Activated naive CD4-positive, alpha-beta T cell treated with anti-CD3 and anti-CD28 coated beads, Interleukin-2, amount 50 U/mL, for 16 hours (primary cell): ENCODE measurements at regions not wholly inside any gene's neighbourhood (a gene's known extent, or its start where the extent isn't known, plus 50 kb on each side); places are given as distances from the start of the nearest gene placed in this dataset.
"Not testable (repeated sequence)": the region's sequence is repeated elsewhere in the genome, so short reads cannot be mapped to it uniquely, and the experiment has no call there.

Experiments
- DNase-seq: peaks from one replicate; pipeline ENCODE4 v3.0.0-alpha.2; 2020

DNA sequence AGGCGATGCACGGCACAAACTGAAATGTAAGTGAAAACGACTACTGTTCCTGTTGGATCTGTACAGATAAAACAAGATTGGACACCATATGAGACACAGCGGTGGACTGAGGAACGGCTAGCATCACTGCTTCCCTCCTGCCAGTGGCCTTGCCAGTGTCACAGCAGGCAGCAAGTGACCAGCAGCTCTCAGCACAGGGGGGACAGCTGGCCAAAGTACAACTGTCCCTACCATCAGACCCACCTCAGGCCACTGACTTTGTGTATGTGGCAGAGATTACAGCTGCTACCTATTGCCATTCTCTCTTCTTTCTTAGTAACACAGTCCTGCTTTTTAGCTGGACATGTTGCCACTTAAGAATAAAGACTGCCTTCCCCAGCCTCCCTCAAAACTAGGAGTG lies 80.0 kb upstream of the SLC66A3 start:
- DNase-seq: no peak

DNA sequence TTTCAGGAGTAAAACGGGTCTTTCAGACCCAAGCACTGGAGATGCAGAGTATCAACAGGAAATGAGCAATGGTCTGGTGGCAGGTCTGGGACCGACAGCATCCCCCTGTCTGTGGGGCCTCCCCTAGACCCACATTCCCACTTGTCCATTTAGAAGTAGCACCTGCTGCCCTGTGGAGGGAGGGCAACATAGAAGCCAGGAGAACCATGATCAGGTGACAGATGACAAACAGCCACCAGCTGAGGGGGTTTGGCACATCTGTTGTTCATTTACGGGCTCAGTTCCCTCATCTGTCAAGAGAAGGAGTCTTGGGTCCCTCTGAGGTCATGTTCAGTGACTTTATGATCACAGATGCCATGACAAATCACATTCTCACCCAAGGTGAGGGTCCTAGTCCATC lies 77.9 kb upstream of the SLC66A3 start:
- DNase-seq: no peak

GRCh38 chr2:11079136-11079824 lies 76.0 kb upstream of the SLC66A3 start:
- no peak for DNase-seq

DNA sequence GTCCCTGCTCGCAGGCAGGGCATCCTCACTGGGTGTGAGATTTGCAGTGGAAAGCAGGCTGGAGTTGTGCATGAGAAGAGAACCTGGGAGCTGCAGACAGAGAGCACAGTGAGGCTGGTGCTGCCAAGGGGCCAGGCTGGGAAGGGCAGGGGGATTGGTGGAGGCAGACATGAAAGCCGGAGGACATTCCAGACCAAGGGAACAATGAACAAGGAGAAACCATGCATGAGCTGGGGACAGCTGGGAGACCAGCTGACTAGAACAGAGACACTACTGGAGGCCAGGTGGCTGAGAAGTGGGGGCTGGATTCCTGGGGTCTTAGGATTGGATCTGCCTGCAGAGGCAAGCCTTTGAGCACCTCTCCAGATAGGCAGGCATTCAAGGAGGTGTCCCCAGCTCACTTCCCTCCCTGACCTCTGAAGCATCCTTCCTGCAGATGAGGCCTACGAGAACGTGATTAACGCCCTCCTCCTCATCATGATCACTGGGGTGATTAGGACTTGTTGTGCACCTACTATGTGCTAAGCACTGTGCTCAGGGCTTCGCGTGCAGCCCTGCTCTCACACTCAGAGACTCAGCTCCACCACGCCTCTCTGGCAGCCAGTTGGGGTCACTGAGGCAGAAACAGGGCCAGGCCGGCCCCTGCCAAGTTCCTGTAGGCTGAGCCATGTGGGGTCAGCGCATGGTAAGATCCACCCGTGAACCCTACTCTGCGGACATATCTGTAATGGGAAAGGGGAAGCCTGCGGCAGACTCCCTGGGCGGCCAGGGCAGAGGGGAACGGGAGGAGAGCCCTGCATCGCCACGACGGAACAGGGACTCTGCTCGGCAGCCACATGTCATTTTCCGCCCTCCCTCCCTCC lies 74.8 kb upstream of the SLC66A3 start:
- DNase-seq: no peak

DNA sequence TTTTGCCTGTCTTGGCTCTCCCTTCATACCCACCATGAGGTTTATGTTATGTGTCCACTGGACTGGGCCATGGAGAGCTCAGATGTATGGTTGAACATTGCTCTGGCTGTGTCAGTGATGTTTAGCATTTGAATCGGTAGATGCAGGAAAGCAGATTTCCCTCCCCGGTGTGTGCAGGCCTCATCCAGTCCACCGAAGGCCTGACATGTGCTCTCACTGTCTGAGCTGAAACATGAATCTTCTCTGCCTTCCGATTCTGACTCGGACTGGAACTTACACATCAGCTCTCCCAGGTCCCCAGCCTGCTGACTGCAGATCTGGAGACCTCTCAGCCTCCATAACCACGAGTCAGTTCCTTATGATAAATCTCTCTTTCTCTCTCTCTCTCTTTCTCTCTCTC lies 72.4 kb upstream of the SLC66A3 start:
- no peak for DNase-seq

DNA sequence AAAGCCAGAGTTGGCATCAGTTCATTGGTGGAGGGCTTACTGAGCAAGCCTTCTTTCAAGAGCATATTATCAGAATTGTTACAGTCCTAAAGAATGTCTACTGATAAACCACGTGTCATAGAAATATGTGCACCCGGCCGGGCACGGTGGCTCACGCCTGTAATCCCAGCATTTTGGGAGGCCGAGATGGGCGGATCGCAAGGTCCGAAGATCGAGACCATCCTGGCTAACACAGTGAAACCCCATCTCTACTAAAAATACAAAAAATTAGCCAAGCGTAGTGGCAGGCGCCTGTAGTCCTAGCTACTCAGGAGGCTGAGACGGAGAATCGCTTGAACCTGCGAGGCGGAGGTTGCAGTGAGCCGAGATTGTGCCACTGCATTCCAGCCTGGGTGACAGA lies 66.4 kb upstream of the SLC66A3 start:
- not testable (repeated sequence) for DNase-seq

DNA sequence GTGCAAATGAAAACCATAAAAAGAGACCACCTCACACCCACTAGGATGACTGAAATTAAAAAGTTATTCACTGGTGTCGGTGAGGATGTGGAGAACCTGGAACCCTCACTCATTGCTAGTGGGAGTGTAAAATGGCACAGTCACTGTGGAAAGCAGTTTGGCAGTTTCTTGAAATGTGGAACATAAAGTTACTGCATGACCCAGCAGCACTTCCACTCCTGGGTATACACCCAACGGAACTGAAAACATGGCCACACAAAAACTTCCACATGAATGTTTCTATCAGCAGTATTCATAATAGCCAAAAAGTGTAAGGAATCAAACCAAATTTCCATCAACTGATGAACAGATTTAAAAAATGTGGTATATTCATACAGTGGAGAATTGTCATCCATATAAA lies 65.1 kb upstream of the SLC66A3 start:
- DNase-seq: no peak

DNA sequence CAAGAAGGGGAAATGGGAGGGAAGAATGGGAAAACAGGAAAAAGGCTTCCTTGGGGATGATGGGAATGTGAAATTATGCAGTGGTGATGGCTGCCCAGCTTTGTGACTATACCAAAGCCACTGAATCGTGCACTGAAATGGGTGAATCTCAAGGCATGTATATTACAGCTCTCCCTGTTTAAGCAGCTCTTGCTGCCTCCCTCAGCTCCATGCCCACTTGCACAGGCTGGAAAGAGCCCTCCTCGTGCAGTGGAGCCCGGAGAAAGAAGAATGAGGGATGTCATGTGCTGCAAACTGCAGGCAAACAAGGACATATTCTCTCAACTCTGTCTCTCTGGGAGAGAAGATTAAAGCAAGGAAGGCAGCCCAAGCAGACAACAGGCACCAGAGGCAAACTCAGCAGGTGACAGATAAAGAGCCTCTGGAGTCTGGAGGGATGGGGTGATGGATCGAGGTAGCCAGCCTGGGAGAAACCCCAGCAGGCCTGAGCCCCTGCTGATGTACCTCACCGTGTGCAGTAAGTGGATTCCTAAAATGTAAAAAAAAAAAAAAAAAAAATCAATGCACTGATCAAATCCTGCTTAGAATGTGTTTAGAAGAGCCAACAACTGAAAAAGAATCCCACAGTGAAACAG lies 62.4 kb upstream of the SLC66A3 start:
- no peak for DNase-seq

GRCh38 chr2:11093467-11093866 lies 61.8 kb upstream of the SLC66A3 start:
- no peak for DNase-seq

GRCh38 chr2:11094021-11094810 lies 61.1 kb upstream of the SLC66A3 start:
- no peak for DNase-seq

- DNase-seq: no peak
Observed at GRCh38 chr2:11096591-11096990, 58.7 kb upstream of the SLC66A3 start.

DNA sequence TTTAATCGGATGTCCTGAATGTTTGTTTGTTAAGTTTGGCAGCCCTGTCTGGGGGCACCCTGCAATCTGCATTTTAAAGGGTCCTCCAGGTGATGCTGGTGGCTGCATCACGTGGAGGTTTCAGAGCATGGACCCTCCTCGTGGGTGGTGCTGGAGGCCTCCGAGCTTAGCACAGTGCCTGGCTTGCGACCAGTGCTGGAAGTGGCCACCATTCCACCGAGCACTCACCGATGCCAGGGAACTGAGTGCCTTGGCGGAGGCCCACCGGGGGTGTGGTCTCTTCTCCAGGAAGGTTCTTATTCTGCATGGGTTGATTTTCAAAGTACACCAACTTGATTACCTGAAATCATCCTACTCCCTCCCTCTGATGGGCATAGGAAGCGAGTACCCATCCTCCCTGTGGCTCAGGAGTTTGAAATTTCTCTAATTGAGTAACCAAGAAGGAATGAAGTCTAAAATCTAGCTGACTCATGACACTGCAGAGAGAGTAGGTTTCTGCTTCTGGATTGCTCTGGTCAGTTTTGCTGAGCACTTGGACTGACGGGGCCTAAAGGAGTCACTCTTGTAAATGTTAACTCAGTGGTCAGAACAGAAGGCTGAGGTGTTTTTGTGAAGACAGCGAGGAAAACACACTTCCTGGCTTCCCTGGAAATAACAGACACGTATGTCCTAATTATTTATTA lies 58.1 kb upstream of the SLC66A3 start:
- DNase-seq: no peak

DNA sequence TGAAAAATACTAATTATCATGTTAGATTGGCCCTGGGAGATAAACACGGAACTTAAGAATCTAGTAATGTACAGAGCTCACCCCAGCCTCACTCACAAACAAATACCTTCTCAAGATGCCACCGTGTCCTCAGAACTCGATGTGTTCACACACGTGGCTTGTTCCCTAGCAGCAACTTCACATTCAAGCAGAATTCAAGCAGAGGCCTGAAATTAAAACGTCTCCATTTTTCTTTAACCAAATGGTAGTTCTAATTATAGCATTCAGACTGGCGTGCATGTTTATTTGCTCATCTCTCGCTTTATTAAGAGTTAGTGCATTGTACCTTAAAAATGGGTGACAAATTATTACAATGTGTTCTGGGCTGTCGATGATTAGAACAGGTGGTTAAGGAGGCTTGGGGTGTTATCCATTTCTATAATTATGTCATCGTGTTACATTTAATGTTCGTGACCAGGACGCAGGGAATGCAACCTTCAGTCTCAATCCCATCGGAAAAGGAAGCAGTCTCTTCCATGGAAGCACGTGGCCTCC lies 57.3 kb upstream of the SLC66A3 start:
- DNase-seq: no peak

DNA sequence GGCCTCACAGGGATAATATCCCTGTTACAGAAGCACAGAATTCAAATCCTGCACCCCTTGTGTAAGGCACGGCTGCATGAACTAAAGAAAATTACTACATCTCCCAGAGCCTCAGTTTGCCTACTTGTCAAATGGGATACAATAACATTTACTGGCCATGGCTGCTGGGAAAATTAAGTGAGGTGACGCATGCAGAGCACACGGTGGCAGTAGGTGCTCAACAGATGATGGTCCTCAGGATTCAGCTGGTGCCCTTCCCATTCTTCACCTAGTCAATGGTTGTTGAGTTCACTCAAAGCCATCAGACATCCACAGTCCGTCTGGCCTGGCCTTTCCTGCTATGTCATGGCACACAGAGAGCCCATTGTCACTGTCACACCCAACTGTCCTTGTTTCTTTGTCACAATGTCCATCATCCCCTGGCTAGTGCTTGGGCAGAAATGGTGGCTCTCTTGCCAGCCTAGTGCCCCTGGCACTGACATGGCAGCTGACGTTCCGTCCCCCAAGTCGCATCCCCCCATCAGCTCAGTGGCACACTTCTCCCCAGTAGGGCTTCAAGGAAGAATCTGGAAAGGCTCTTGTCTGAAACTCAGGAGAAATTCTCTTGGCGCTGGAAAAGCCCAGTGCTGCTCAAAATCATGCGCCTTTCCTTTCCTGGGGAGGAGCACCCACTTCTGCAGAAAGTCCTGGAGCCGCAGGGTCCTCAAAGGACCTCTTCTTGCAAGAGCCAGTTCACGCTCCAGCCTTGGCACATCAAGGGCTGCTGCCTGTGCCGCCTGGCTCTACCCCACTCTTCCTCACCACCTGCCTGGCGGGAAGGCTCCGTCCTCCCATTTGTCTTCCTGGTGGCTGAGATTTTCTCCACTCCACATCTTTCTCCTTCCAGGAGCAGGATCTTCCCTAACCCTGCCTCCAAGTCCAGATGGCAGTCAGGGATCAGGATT lies 55.9 kb upstream of the SLC66A3 start:
- DNase-seq: no peak

- DNase-seq: no peak
Observed at GRCh38 chr2:11100130-11100529, 55.1 kb upstream of the SLC66A3 start.

DNA sequence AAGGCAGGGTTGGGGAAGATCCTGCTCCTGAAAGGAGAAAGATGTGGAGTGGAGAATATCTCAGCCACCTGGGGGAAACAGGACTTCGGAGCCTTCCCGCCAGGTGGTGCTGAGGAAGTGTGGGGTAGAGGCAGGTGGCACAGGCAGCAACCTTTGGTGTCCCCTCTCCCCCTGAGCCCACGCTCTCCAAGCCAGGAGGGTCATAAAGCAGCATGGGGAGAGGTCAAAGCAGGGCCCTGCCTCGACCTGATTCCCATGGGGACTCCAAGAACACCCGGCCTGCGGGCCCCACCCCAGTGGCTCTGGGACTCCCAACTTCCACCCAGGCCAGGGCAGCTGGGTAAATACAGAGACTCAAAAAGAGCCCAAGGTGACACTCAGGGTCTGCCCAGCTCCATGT lies 54.3 kb upstream of the SLC66A3 start:
- DNase-seq: no peak

GRCh38 chr2:11101430-11101829 lies 53.8 kb upstream of the SLC66A3 start:
- no peak for DNase-seq

DNA sequence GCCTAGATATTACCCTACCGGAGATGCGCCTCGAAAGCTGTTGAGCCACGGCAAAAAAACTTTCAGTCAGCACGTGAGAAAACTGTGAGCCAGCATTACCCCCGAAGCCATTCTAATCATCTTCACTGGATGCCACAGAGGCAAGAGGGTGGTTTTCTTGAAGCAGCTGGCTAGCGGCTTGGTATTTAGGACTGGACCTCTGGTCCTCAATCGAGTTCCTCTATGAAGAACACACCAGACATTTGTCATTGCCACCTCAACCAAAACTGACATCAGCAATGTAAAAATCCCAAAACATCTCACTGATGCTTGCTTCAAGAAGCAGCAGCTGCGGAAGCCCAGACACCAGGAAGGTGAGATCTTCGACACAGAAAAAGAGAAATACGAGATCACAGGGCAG lies 52.8 kb upstream of the SLC66A3 start:
- DNase-seq: no peak

- DNase-seq: no peak
Observed at GRCh38 chr2:11102956-11103860, 52.1 kb upstream of the SLC66A3 start.
